WTC11 (cell line): ENCODE measurements at regions not wholly inside any gene's neighbourhood (a gene's known extent, or its start where the extent isn't known, plus 50 kb on each side); places are given as distances from the start of the nearest gene placed in this dataset.

Source experiments
- ATAC-seq: fragments of 200-7000 bp; cut with Tn5 transposase; 2 replicates; pipeline ENCODE4 v1.10.0; 2021; ENCODE audit warnings: mild to moderate bottlenecking, moderate library complexity
- CTCF ChIA-PET: fragments of 300-600 bp; sonication (Branson Sonifier 250); formaldehyde crosslinking; loops from one replicate; lab custom pipeline; 2021; ENCODE audit warnings: antibody characterized with exemption; lab: Charles Lee
- POLR2A ChIA-PET: fragments of 350-600 bp; sonication (Branson Sonifier 250); formaldehyde crosslinking; loops from one replicate; lab custom pipeline; 2021; ENCODE audit warnings: antibody characterized with exemption; lab: Charles Lee
- DNase-seq: peaks from one replicate; pipeline ENCODE4 v3.0.0; 2021; ENCODE audit warnings: low spot score
- H3K27ac Mint-ChIP-seq: 2 replicates; pipeline ENCODE4 v1.8.0; 2021; ENCODE audit warnings: mixed read lengths
- H3K27me3 Mint-ChIP-seq: 2 replicates; pipeline ENCODE4 v1.8.0; 2021; ENCODE audit warnings: low read depth, mild to moderate bottlenecking, moderate library complexity, mixed read lengths
- H3K36me3 Mint-ChIP-seq: 2 replicates; pipeline ENCODE4 v1.8.0; 2021; ENCODE audit warnings: mixed read lengths
- H3K4me1 Mint-ChIP-seq: 2 replicates; pipeline ENCODE4 v1.8.0; 2022; ENCODE audit warnings: mixed read lengths
- H3K4me3 Mint-ChIP-seq: 2 replicates; pipeline ENCODE4 v1.8.0; 2021; ENCODE audit warnings: mild to moderate bottlenecking, moderate library complexity, mixed read lengths
- H3K9me3 Mint-ChIP-seq: 2 replicates; pipeline ENCODE4 v1.8.0; 2021; ENCODE audit warnings: mixed read lengths
- ATF1 ChIP-seq: sonication (generic); formaldehyde crosslinking; IDR thresholded peaks from 2 replicates; pipeline ENCODE4 v1.8.1; 2023; ENCODE audit warnings: mild to moderate bottlenecking, moderate library complexity, missing genetic modification reagents
- ESRRA ChIP-seq: sonication (generic); formaldehyde crosslinking; IDR thresholded peaks from 2 replicates; pipeline ENCODE4 v1.8.1; 2022; ENCODE audit warnings: mild to moderate bottlenecking, missing genetic modification reagents, borderline replicate concordance
- FOXJ3 ChIP-seq: sonication (generic); formaldehyde crosslinking; IDR thresholded peaks from 2 replicates; pipeline ENCODE4 v1.9.0; 2021; ENCODE audit warnings: missing genetic modification reagents, mild to moderate bottlenecking, borderline replicate concordance
- FOXK1 ChIP-seq: sonication (generic); formaldehyde crosslinking; IDR thresholded peaks from 2 replicates; pipeline ENCODE4 v1.8.0; 2022; ENCODE audit warnings: mild to moderate bottlenecking, moderate library complexity, missing genetic modification reagents
- JUN ChIP-seq: sonication (generic); formaldehyde crosslinking; IDR thresholded peaks from 2 replicates; pipeline ENCODE4 v1.8.0; 2023; ENCODE audit warnings: mild to moderate bottlenecking, missing genetic modification reagents
- NFE2L1 ChIP-seq: sonication (generic); formaldehyde crosslinking; IDR thresholded peaks from 2 replicates; pipeline ENCODE4 v1.8.1; 2023; ENCODE audit warnings: missing genetic modification reagents
- OVOL2 ChIP-seq: fragments of 250-450 bp; sonication (Bioruptor Pico); IDR thresholded peaks from 2 replicates; pipeline ENCODE4 v1.9.0; 2021; ENCODE audit warnings: mild to moderate bottlenecking, borderline replicate concordance
- SMAD3 ChIP-seq: sonication (generic); formaldehyde crosslinking; IDR thresholded peaks from 2 replicates; pipeline ENCODE4 v1.8.0; 2022; ENCODE audit warnings: missing genetic modification reagents, mild to moderate bottlenecking, borderline replicate concordance
- SOX15 ChIP-seq: fragments of 250-450 bp; sonication (Bioruptor Pico); IDR thresholded peaks from 2 replicates; pipeline ENCODE4 v1.9.0; 2021; ENCODE audit warnings: mild to moderate bottlenecking
- TCF7 ChIP-seq: sonication (generic); formaldehyde crosslinking; IDR thresholded peaks from 2 replicates; pipeline ENCODE4 v1.8.0; 2022; ENCODE audit warnings: mild to moderate bottlenecking, low read depth, missing genetic modification reagents, moderate library complexity
- TEAD1 ChIP-seq: sonication (generic); formaldehyde crosslinking; IDR thresholded peaks from 2 replicates; pipeline ENCODE4 v1.8.0; 2022; ENCODE audit warnings: mild to moderate bottlenecking, missing genetic modification reagents
- TF ChIP-seq, protein P1 (sequence below): sonication (generic); formaldehyde crosslinking; conservative IDR thresholded peaks from 2 replicates; pipeline ENCODE4 v1.8.1; 2023; ENCODE audit warnings: mild to moderate bottlenecking, low read depth, missing genetic modification reagents, moderate library complexity
- TF ChIP-seq, protein P2 (sequence below): fragments of 250-450 bp; sonication (Bioruptor Pico); IDR thresholded peaks from 2 replicates; pipeline ENCODE4 v2.1.2; 2022; ENCODE audit warnings: mild to moderate bottlenecking, moderate library complexity
- TF ChIP-seq, protein P3 (sequence below): sonication (generic); formaldehyde crosslinking; IDR thresholded peaks from 2 replicates; pipeline ENCODE4 v1.8.1; 2023; ENCODE audit warnings: mild to moderate bottlenecking, moderate library complexity, missing genetic modification reagents
- TF ChIP-seq, protein P4 (sequence below): sonication (generic); formaldehyde crosslinking; conservative IDR thresholded peaks from 2 replicates; pipeline ENCODE4 v1.8.1; 2022; ENCODE audit warnings: mild to moderate bottlenecking, missing genetic modification reagents
- TF ChIP-seq, protein P5 (sequence below): sonication (generic); formaldehyde crosslinking; IDR thresholded peaks from 2 replicates; pipeline ENCODE4 v1.8.1; 2022; ENCODE audit warnings: low read depth, missing genetic modification reagents, borderline replicate concordance

DNA sequence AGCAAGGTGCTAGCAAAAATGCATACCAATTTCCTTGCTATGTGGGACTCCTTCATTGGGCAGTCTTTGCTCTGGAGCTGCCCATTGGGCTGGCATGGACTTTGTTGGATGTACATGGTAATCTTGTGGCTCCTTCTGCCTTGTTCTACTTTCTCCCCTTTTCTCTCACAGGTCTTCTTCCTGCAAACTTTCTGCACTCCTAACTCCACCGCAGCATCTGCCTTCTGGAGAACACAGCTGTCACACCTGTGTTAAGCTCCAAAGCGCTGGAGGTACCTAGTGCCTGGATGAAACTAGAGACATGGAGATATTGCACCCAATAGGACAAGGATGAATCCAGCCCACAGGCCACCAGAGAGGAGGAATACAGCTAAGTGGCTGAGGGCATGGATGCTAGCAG lies 60.7 kb upstream of the CCND2 start (continued):
- TF ChIP-seq, protein P1, sequence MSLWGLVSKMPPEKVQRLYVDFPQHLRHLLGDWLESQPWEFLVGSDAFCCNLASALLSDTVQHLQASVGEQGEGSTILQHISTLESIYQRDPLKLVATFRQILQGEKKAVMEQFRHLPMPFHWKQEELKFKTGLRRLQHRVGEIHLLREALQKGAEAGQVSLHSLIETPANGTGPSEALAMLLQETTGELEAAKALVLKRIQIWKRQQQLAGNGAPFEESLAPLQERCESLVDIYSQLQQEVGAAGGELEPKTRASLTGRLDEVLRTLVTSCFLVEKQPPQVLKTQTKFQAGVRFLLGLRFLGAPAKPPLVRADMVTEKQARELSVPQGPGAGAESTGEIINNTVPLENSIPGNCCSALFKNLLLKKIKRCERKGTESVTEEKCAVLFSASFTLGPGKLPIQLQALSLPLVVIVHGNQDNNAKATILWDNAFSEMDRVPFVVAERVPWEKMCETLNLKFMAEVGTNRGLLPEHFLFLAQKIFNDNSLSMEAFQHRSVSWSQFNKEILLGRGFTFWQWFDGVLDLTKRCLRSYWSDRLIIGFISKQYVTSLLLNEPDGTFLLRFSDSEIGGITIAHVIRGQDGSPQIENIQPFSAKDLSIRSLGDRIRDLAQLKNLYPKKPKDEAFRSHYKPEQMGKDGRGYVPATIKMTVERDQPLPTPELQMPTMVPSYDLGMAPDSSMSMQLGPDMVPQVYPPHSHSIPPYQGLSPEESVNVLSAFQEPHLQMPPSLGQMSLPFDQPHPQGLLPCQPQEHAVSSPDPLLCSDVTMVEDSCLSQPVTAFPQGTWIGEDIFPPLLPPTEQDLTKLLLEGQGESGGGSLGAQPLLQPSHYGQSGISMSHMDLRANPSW (CRISPR knock-in tag): no peak
- TF ChIP-seq, protein P2, sequence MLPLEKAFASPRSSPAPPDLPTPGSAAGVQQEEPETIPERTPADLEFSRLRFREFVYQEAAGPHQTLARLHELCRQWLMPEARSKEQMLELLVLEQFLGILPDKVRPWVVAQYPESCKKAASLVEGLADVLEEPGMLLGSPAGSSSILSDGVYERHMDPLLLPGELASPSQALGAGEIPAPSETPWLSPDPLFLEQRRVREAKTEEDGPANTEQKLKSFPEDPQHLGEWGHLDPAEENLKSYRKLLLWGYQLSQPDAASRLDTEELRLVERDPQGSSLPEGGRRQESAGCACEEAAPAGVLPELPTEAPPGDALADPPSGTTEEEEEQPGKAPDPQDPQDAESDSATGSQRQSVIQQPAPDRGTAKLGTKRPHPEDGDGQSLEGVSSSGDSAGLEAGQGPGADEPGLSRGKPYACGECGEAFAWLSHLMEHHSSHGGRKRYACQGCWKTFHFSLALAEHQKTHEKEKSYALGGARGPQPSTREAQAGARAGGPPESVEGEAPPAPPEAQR (CRISPR knock-in tag): no peak
- TF ChIP-seq JUN (no peak), TCF7 (no peak), FOXJ3 (CRISPR knock-in tag) (no peak)

DNA sequence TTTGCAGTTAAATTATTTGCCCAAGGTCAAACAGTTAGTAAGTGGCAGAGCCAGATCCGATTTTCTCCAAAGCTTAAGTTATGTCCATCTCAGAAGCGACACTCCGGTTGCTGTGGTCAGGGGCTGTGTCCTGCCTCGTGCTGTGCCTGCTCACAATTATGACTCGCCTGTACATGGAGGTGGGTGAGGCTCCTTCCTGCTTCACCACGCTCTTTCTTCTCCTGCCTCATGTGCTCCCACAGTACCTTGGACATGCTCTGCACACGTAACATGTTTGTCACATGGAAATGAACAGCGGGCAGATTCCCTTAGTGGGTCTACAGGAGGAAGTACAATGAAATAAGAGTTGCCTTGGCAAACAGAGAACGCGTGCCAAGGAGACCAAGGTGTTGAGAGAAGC lies 62.2 kb upstream of the CCND2 start:
- Mint-ChIP-seq H3K27me3 (peaks cover 3% of the 10 kb centered on the region; the same call in 1 of the 2 replicates), H3K4me3 (no peak overlapping the region), H3K27ac (no peak overlapping the region), H3K4me1 (peaks cover 2% of the 10 kb centered on the region), H3K36me3 (no peaks in the 10 kb centered on the region), H3K9me3 (no peaks in the 10 kb centered on the region)
- POLR2A ChIA-PET: no interaction called here
- ATAC-seq: no peak
- CTCF ChIA-PET: no interaction called here
- TF ChIP-seq TEAD1 (CRISPR knock-in tag): no peak
- TF ChIP-seq, protein P3, sequence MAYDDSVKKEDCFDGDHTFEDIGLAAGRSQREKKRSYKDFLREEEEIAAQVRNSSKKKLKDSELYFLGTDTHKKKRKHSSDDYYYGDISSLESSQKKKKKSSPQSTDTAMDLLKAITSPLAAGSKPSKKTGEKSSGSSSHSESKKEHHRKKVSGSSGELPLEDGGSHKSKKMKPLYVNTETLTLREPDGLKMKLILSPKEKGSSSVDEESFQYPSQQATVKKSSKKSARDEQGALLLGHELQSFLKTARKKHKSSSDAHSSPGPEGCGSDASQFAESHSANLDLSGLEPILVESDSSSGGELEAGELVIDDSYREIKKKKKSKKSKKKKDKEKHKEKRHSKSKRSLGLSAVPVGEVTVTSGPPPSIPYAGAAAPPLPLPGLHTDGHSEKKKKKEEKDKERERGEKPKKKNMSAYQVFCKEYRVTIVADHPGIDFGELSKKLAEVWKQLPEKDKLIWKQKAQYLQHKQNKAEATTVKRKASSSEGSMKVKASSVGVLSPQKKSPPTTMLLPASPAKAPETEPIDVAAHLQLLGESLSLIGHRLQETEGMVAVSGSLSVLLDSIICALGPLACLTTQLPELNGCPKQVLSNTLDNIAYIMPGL (CRISPR knock-in tag): no peak
- TF ChIP-seq SMAD3 (CRISPR knock-in tag): no peak
- no peak for TF ChIP-seq ESRRA (CRISPR knock-in tag)
- no peak for TF ChIP-seq NFE2L1 (CRISPR knock-in tag)
- no peak for TF ChIP-seq ATF1
- TF ChIP-seq JUN: no peak
- no peak for DNase-seq

DNA sequence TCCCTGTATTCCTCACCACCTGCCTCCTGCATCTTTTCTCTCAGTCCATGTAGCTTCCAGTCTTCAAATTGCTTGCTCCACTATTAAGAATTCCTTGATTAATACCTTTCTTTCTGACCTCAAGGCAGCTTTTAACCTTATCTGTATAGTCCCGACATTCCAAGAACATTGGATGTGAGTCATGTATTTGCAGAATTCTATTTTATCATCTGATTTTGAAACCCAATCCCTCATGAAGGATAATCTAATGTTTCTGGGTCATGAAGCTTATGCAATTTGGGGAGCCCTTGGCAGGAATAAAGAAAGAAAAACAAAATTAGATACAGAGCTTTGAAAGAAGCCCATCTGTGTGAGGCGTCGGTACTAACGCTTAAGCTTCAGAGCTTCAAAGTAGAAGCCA lies 63.4 kb upstream of the CCND2 start:
- ATAC-seq: no peak
- DNase-seq: no peak
- ChIA-PET CTCF (interaction anchor here (1.4 kb wide), 1 partner anchor 18 kb away, joined by 7 read pairs; no protein-coding TSS in a partner anchor), POLR2A (interaction anchor here (0.5 kb wide), 1 partner anchor 13 kb away, joined by 3 read pairs; no protein-coding TSS in a partner anchor)
- peaks cover 14% of the 10 kb centered on the region for H3K4me1 Mint-ChIP-seq
- H3K9me3 Mint-ChIP-seq: no peaks in the 10 kb centered on the region
- H3K27ac Mint-ChIP-seq: no peak overlapping the region
- H3K36me3 Mint-ChIP-seq: no peaks in the 10 kb centered on the region
- peaks cover 3% of the 10 kb centered on the region; the same call in 1 of the 2 replicates for H3K27me3 Mint-ChIP-seq
- TF ChIP-seq, protein P4, sequence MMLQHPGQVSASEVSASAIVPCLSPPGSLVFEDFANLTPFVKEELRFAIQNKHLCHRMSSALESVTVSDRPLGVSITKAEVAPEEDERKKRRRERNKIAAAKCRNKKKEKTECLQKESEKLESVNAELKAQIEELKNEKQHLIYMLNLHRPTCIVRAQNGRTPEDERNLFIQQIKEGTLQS: no peak
- TF ChIP-seq OVOL2 (CRISPR knock-in tag): no peak
- TF ChIP-seq, protein P5, sequence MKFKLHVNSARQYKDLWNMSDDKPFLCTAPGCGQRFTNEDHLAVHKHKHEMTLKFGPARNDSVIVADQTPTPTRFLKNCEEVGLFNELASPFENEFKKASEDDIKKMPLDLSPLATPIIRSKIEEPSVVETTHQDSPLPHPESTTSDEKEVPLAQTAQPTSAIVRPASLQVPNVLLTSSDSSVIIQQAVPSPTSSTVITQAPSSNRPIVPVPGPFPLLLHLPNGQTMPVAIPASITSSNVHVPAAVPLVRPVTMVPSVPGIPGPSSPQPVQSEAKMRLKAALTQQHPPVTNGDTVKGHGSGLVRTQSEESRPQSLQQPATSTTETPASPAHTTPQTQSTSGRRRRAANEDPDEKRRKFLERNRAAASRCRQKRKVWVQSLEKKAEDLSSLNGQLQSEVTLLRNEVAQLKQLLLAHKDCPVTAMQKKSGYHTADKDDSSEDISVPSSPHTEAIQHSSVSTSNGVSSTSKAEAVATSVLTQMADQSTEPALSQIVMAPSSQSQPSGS (CRISPR knock-in tag): no peak
- no peak for TF ChIP-seq SOX15
- no peak for TF ChIP-seq FOXK1 (CRISPR knock-in tag)
- TF ChIP-seq, all 79 proteins: peak for 0
- no peak overlapping the region for H3K4me3 Mint-ChIP-seq
